HepG2 (cell line): ENCODE measurements at regions not wholly inside any gene's neighbourhood (a gene's known extent, or its start where the extent isn't known, plus 50 kb on each side); places are given as distances from the start of the nearest gene placed in this dataset.
A peak's percentile ranks its signal among the peaks of the same experiment; 100 is the strongest.

Source experiments
- ATAC-seq: fragments of 200-7000 bp; cut with Tn5 transposase; 3 replicates; pipeline ENCODE4 v1.9.1; 2020; ENCODE audit warnings: mild to moderate bottlenecking, moderate library complexity
- BruUV-seq: library from RNA; stranded (reverse); fragments of 400-500 nt; replicated peaks from 2 replicates; lab custom pipeline; 2021; lab: Mats Ljungman, UMichigan
- CTCF ChIA-PET: fragments of 300-600 bp; formaldehyde crosslinking; extraction: SDS; loops from one replicate; lab custom pipeline; 2021; ENCODE audit warnings: low total read pairs, inconsistent platforms, low intra/inter-chr PET ratio; lab: Yijun Ruan, JAX
- POLR2A ChIA-PET: fragments of 350-600 bp; sonication (Branson Sonifier 250); formaldehyde crosslinking; loops from one replicate; lab custom pipeline; 2020; ENCODE audit warnings: antibody characterized with exemption, inconsistent platforms; lab: Yijun Ruan, JAX
- DNase-seq: peaks from one replicate; pipeline ENCODE4 v3.0.0-alpha.2; 2015; ENCODE audit warnings: low spot score
- FAIRE-seq: peaks from 3 replicates; lab custom pipeline; 2011; peaks lifted over from hg19 to GRCh38; lab: Jason Lieb, UNC
- H2AFZ ChIP-seq: one replicate; pipeline ENCODE4 v1.6.1; 2011; ENCODE audit warnings: low read length, inconsistent platforms
- H3K27ac ChIP-seq: fragments of 300-600 bp; 3 replicates; pipeline ENCODE4 v1.8.0; 2011; ENCODE audit warnings: mixed run types, mild to moderate bottlenecking, mixed read lengths, low read length, inconsistent platforms; ENCODE audit not compliant: insufficient read depth; ENCODE audit errors: extremely low read length
- H3K27me3 ChIP-seq, 2 experiments: fragments of 200-600 bp in 1 of 2; 2 replicates in 1 of 2; 3 replicates in 1 of 2; pipeline versions ENCODE4 v1.6.0 to v1.8.0; 2011; ENCODE audit warnings: low read length in 2 of 2, mild to moderate bottlenecking in 2 of 2, moderate library complexity in 2 of 2, inconsistent platforms in 1 of 2; ENCODE audit not compliant: insufficient read depth in 2 of 2, control insufficient read depth in 1 of 2
- H3K36me3 ChIP-seq, 2 experiments: fragments of 200-600 bp in 1 of 2; replicated peaks in 1 of 2; 2 replicates in 1 of 2; 3 replicates in 1 of 2; pipeline versions ENCODE4 v1.5.1 to v1.8.0; 2011; ENCODE audit warnings: low read length in 2 of 2, inconsistent platforms in 1 of 2; ENCODE audit not compliant: insufficient read depth in 2 of 2, control insufficient read depth in 1 of 2
- H3K4me1 ChIP-seq: 2 replicates; pipeline ENCODE4 v1.5.1; 2012; ENCODE audit warnings: low read length, inconsistent platforms; ENCODE audit not compliant: insufficient read depth
- H3K4me2 ChIP-seq: 2 replicates; pipeline ENCODE4 v1.6.0; 2011; ENCODE audit warnings: low read depth, low read length, inconsistent platforms
- H3K4me3 ChIP-seq, 3 experiments: fragments of 200-600 bp in 1 of 3; sonication (generic), shearing (Covaris generic) in 1 of 3; replicated peaks in 1 of 3; 2 replicates each; pipeline ENCODE4 v1.5.1; 2011 to 2016; ENCODE audit warnings: low read length in 3 of 3, inconsistent platforms in 2 of 3, low read depth in 2 of 3, mild to moderate bottlenecking in 2 of 3, control low read depth in 1 of 3, mixed read lengths in 1 of 3; ENCODE audit not compliant: insufficient read depth in 1 of 3
- H3K79me2 ChIP-seq: one replicate; pipeline ENCODE4 v1.6.1; 2011; ENCODE audit warnings: low read length, inconsistent platforms; ENCODE audit not compliant: insufficient read depth
- H3K9ac ChIP-seq: 2 replicates; pipeline ENCODE4 v1.6.0; 2011; ENCODE audit warnings: mild to moderate bottlenecking, low read depth, low read length, inconsistent platforms; ENCODE audit not compliant: insufficient read depth
- H3K9me3 ChIP-seq: 2 replicates; pipeline ENCODE4 v1.5.1; 2012; ENCODE audit warnings: mild to moderate bottlenecking, low read length
- H4K20me1 ChIP-seq: 2 replicates; pipeline ENCODE4 v1.6.0; 2011; ENCODE audit warnings: inconsistent platforms, mild to moderate bottlenecking, low read length, moderate library complexity; ENCODE audit not compliant: insufficient read depth
- BRCA1 ChIP-seq: sonication (generic); formaldehyde crosslinking; IDR thresholded peaks from 2 replicates; pipeline ENCODE4 v1.4.0; 2020; ENCODE audit warnings: missing genetic modification reagents
- GABPA ChIP-seq, 2 experiments: IDR thresholded peaks; 2 replicates each; pipeline ENCODE4 v1.6.1; 2011 to 2016; ENCODE audit warnings: low read depth in 2 of 2, low read length in 1 of 2, missing biosample characterization in 1 of 2, missing genetic modification characterization in 1 of 2
- MBD4 ChIP-seq: IDR thresholded peaks from 2 replicates; pipeline ENCODE4 v1.6.1; 2012; ENCODE audit warnings: low read length, inconsistent platforms, borderline replicate concordance
- ZNF318 ChIP-seq: sonication (generic); formaldehyde crosslinking; IDR thresholded peaks from 2 replicates; pipeline ENCODE4 v1.4.0; 2020; ENCODE audit warnings: mild to moderate bottlenecking, missing genetic modification reagents
- ZNF337 ChIP-seq: sonication (generic); formaldehyde crosslinking; IDR thresholded peaks from 2 replicates; pipeline ENCODE4 v1.5.1; 2020; ENCODE audit warnings: missing genetic modification reagents, low read depth, mild to moderate bottlenecking, borderline replicate concordance
- ZNF576 ChIP-seq: sonication (generic); formaldehyde crosslinking; IDR thresholded peaks from 2 replicates; pipeline ENCODE4 v1.4.0; 2020; ENCODE audit warnings: mild to moderate bottlenecking, missing genetic modification reagents
- whole genome bisulfite sequencing: methylation state at CpG from one replicate; pipeline ENCODE4 v1.1.6; 2017; ENCODE audit warnings: low lambda C conversion rate; 5-methylcytosine and 5-hydroxymethylcytosine counted together
- in situ Hi-C: cut with HindIII; loops from 2 replicates; pipeline ENCODE4 v1.10.0; 2017; ENCODE audit warnings: low pct_unique_long_range_greater_than_20kb; ENCODE audit not compliant: extremely low pct_ligation_motif_present
- intact Hi-C: fragments of 100-400 bp; cut with micrococcal nuclease; formaldehyde crosslinking; loops from one replicate; pipeline ENCODE4 v1.10.0; 2022; ENCODE audit not compliant: unreplicated experiment

GRCh38 chr2:168327328-168327727 is 79.9 kb upstream of the STK39 start:
- Histone ChIP-seq H3K9me3 (peaks cover 14% of the 10 kb centered on the region; the same call in 1 of the 2 replicates), H3K36me3 (no peaks in the 10 kb centered on the region), H3K4me3 (no peak overlapping the region), H3K27ac (no peak overlapping the region), H3K79me2 (no peaks in the 10 kb centered on the region), H4K20me1 (no peaks in the 10 kb centered on the region), H3K9ac (no peak overlapping the region), H2AFZ (no peak overlapping the region), H3K27me3 (0 out of 5 replicates have a peak, but pooled peaks cover 2 to 4% of the 10 kb centered on the region in 2 experiments), H3K4me2 (no peak overlapping the region), H3K4me1 (peaks cover 13% of the 10 kb centered on the region)
- DNase-seq, result no peak
- 50% methylated on average over 3 of the region's 3 CpGs for WGBS
- intact Hi-C loops, result no loop called here
- no peak for TF ChIP-seq GABPA (IDR thresholded peaks at IDR 0.05; ENCODE audit: low read depth, low read length)
- TF ChIP-seq GABPA (CRISPR knock-in tag; IDR thresholded peaks at IDR 0.05; ENCODE audit: low read depth), result peak; percentile 56
- TF ChIP-seq ZNF337, result no peak
- ChIA-PET CTCF (no interaction called here), POLR2A (no interaction called here)
- no TSS peak for BruUV-seq
- no peak for FAIRE-seq
- no peak for ATAC-seq
- in situ Hi-C loops, result no loop called here

- H3K9ac ChIP-seq, result no peak overlapping the region
- no peak overlapping the region for H2AFZ ChIP-seq
- WGBS, result 38% methylated on average over 2 of the region's 2 CpGs
- no peak overlapping the region for H3K4me3 ChIP-seq
- H3K27me3 ChIP-seq, result 0 out of 5 replicates have a peak, but pooled peaks cover 0 to 2% of the 10 kb centered on the region in 2 experiments
- H3K4me1 ChIP-seq, result peaks cover 13% of the 10 kb centered on the region
- H3K36me3 ChIP-seq, result no peaks in the 10 kb centered on the region
- no peak overlapping the region for H3K27ac ChIP-seq
- H3K4me2 ChIP-seq, result no peak overlapping the region
- CTCF ChIA-PET, result no interaction called here
- no TSS peak for BruUV-seq
- intact Hi-C loops, result loop anchor here (2.0 kb wide), 1 partner anchor 192 kb away; no protein-coding TSS in a partner anchor
- ATAC-seq, result peak; percentile 91
- no peaks in the 10 kb centered on the region for H3K79me2 ChIP-seq
- peaks cover 14% of the 10 kb centered on the region; the same call in 1 of the 2 replicates for H3K9me3 ChIP-seq
- peak; percentile 27 for DNase-seq
- POLR2A ChIA-PET, result no interaction called here
- no peak for FAIRE-seq
- in situ Hi-C loops, result no loop called here
- H4K20me1 ChIP-seq, result no peaks in the 10 kb centered on the region
- TF ChIP-seq MBD4, result no peak
- TF ChIP-seq BRCA1 (CRISPR knock-in tag), result no peak
- TF ChIP-seq ZNF318, result peak; percentile 41; the same call in 1 of the 2 replicates
- no peak for TF ChIP-seq ZNF576
These were observed 81.0 kb upstream of the STK39 start for GRCh38 chr2:168328421-168328820.
